Large intestine (tissue), 3 donors: ENCODE measurements at regions not wholly inside any gene's neighbourhood (a gene's known extent, or its start where the extent isn't known, plus 50 kb on each side); places are given as distances from the start of the nearest gene placed in this dataset.

ENCODE experiments used
- DNase-seq, 2 donors: peaks; one replicate each; pipeline versions ENCODE4 v3.0.0 to v3.0.0-alpha.2; 2013
- H3K27ac ChIP-seq: one replicate; pipeline ENCODE4 v1.5.1; 2013; ENCODE audit warnings: low read length
- H3K27me3 ChIP-seq: 2 replicates; pipeline ENCODE4 v1.6.1; 2013; ENCODE audit warnings: low read length; ENCODE audit not compliant: control insufficient read depth, insufficient read depth
- H3K36me3 ChIP-seq: 2 replicates; pipeline ENCODE4 v1.6.1; 2013; ENCODE audit warnings: low read length; ENCODE audit not compliant: control insufficient read depth, insufficient read depth
- H3K4me1 ChIP-seq: one replicate; pipeline ENCODE4 v1.6.1; 2013; ENCODE audit warnings: low read length; ENCODE audit not compliant: control insufficient read depth, insufficient read depth
- H3K4me3 ChIP-seq: one replicate; pipeline ENCODE4 v1.5.1; 2013; ENCODE audit warnings: low read length
- H3K9me3 ChIP-seq: one replicate; pipeline ENCODE4 v1.6.1; 2013; ENCODE audit warnings: mild to moderate bottlenecking, low read depth, low read length, moderate library complexity; ENCODE audit not compliant: control insufficient read depth
- WGBS: methylation state at CpG from one replicate; pipeline ENCODE4 v1.1.5; 2013; ENCODE audit warnings: low lambda C conversion rate; ENCODE audit not compliant: insufficient coverage; 5-methylcytosine and 5-hydroxymethylcytosine counted together

DNA sequence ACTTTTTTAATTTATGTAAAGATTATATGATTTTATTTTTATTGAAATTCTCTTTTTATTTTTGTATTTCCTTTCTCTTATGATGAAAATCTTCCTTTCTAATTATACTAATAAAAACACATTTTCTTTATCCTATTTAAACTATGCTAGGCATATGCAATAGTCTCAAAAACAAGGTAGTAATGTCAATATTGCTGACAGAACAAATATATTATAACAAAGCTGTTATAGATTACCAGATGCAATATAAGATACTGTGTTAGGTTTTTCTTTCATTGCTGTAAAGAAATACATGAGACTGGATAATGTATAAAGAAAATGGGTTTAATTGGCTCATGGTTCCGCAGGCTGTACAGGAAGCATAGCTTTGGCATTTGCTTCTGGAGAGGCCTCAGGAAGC is 631.2 kb upstream of the SOX11 start:
- no CpG with 5 or more reads among the region's 1 CpG for WGBS
- Histone ChIP-seq H3K9me3 (no peaks in the 10 kb centered on the region), H3K27ac (no peak overlapping the region), H3K4me3 (no peak overlapping the region), H3K27me3 (no peaks in the 10 kb centered on the region), H3K36me3 (no peaks in the 10 kb centered on the region), H3K4me1 (no peaks in the 10 kb centered on the region)
- DNase-seq = no peak

DNA sequence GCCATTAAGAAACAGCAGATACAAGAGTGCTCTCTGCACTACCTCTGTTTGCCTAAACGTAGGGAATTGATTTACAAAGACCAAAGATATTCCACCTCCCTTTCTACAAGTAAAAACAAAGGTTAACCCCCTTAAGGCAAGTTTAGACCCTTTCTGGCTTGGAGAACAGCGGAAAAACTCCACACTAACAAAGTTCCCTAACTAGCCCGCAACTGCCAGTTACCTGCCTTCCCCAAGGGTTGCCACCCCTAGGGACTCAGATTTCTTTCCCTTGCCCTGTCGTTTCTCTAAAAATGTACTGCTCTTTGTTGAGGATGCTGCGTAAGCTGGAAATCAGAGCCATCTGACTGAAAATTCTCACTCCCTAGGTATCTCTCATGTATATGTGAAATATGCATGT is 627.5 kb upstream of the SOX11 start:
- no peaks in the 10 kb centered on the region for H3K36me3 ChIP-seq
- no peaks in the 10 kb centered on the region for H3K27me3 ChIP-seq
- H3K9me3 ChIP-seq = no peaks in the 10 kb centered on the region
- DNase-seq = no peak
- H3K4me1 ChIP-seq = no peaks in the 10 kb centered on the region
- H3K4me3 ChIP-seq = no peak overlapping the region
- no peak overlapping the region for H3K27ac ChIP-seq
- no CpG with 5 or more reads among the region's 5 CpGs for WGBS

DNA sequence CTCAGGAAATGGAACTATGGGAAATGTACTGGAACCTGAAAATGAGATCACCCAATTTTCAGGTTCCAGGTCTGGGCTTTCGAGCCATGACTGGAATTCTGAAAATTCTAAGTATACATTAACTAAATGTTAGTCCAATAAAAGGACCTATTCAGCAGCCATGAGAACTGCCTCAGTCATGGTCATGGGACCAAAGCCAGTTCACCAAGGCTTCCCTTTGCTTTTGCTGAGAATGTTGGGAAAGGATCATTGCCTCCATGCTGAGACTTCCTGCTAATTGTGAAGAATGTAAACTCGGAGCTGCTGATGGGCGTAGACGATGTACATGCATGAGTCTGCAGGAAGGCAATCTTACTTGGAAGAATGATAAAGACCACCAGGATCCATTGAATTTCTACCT is 624.4 kb upstream of the SOX11 start:
- H3K27ac ChIP-seq = no peak overlapping the region
- H3K36me3 ChIP-seq = no peaks in the 10 kb centered on the region
- no CpG with 5 or more reads among the region's 4 CpGs for WGBS
- H3K4me3 ChIP-seq = no peak overlapping the region
- H3K4me1 ChIP-seq = no peaks in the 10 kb centered on the region
- no peak for DNase-seq
- no peaks in the 10 kb centered on the region for H3K27me3 ChIP-seq
- H3K9me3 ChIP-seq = no peaks in the 10 kb centered on the region

DNA sequence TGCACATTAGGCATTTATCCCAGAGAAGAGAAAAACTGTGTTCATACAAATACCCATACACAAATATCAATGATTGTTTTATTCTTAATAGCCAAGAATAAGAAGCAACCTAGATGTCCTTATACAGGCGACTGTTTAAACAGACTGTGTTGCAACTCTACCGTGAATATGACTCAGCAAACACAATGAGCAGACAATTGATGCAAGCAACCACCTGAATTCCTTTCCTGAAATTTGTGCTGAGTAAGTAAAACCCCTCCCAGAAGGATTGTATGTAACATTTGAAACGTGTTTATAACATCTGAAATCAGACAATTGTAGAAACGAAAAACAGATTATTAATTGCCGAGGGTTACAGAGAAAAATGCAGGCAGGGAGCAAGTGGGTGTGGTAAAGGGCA is 621.9 kb upstream of the SOX11 start:
- H3K9me3 ChIP-seq = no peaks in the 10 kb centered on the region

DNA sequence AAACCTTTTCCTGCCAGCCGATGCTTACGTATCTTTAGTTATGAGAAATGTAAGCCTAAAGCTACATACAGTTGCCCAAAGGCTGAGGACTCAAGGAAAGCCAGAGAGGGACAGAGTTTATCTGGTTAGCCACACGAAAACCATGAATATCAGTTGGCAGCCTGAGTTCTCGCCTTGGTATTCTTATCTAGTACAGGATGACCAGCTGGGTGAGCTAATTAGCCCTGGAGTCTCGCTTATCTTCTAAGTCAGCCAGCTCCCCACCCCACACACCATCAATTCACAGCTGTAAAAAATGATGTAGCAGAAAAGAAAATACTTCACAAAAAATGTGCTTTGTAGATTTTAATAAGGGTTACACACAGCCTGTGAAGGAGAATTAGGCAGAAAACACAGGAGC is 617.5 kb upstream of the SOX11 start:
- Histone ChIP-seq H3K27me3 (no peaks in the 10 kb centered on the region), H3K36me3 (no peaks in the 10 kb centered on the region), H3K9me3 (no peaks in the 10 kb centered on the region), H3K4me3 (no peak overlapping the region), H3K27ac (no peak overlapping the region), H3K4me1 (no peaks in the 10 kb centered on the region)
- WGBS = no CpG with 5 or more reads among the region's 5 CpGs
- DNase-seq = no peak

More for the DNA sequence above, 621.9 kb upstream of the SOX11 start:
- Histone ChIP-seq H3K4me1 (no peaks in the 10 kb centered on the region), H3K27ac (no peak overlapping the region), H3K27me3 (no peaks in the 10 kb centered on the region), H3K36me3 (no peaks in the 10 kb centered on the region), H3K4me3 (no peak overlapping the region)
- no peak for DNase-seq
- 80% methylated on average over 1 of the region's 5 CpGs for WGBS

DNA sequence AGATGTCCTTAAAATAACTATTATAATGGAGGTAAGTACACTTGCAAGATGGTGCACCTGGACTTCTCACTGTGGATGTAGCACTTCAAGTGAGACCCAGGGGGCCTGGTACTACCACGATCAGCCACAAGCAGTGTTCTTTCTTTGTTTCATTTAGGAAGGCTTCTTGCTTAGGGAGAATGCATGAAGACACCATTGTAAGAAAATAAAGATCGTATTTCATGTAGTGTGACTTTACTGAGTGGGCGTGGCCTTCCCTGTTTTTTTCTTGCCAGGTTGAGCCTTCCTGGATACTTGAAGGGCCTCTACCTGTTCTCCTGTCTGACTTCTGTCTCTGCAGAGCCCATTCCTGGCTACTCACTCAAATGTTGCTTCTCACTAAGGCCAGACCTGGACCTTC is 615.6 kb upstream of the SOX11 start:
- Histone ChIP-seq H3K27ac (no peak overlapping the region), H3K9me3 (no peaks in the 10 kb centered on the region), H3K36me3 (no peaks in the 10 kb centered on the region), H3K4me1 (no peaks in the 10 kb centered on the region), H3K27me3 (no peaks in the 10 kb centered on the region), H3K4me3 (no peak overlapping the region)
- no CpG with 5 or more reads among the region's 3 CpGs for WGBS
- no peak for DNase-seq

DNA sequence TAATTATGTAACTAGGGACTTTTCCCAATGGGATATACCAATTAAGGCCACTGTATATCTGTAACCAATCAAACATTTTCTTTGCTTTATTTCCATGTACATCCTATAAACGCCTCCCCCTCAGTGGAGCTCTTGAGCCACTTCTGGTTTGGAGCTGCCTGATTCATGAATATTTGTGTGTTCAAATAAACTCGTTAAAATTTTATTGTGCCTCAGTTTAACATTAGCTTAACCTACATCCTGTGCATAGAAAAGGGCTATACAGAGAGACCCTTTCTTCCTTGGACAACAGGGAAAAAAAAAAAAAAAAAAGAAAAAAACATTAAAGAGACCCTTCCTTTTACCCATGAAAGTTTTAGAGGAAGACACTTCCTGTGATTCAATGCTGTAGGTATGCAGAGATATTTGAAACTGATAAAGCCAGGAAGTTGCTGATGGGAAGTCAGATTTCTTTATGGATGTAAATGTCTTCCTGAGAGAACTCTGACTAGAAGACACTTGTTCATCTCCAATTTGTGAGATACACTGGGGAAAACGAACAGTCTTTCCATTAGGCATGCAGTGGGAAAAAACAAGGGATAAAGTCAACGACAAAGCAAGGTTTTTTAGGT is 614.6 kb upstream of the SOX11 start:
- 69% methylated on average over 2 of the region's 4 CpGs for WGBS
- DNase-seq = no peak
- Histone ChIP-seq H3K27ac (no peak overlapping the region), H3K9me3 (peaks cover 3% of the 10 kb centered on the region), H3K4me3 (no peak overlapping the region), H3K36me3 (no peaks in the 10 kb centered on the region), H3K27me3 (no peaks in the 10 kb centered on the region), H3K4me1 (no peaks in the 10 kb centered on the region)

DNA sequence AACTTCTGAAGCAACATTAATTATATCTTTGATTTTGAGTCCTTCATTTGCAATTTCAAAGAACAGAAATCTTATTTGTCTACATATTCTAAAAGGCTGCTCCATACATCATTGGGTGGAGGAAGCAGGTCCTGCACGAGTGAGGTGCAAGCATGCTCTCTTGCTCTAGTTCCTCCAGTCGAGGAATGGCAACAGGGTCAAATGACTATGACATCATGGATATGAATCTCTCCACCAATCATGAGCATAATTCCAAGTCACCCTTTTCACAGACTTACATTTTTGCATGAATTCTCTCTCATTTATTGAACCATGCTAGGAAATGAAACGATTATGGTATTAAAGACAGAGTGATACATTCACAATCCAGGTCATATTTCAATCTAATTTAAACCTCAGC is 608.8 kb upstream of the SOX11 start:
- WGBS = 100% methylated on average over 1 of the region's 3 CpGs
- peaks cover 3% of the 10 kb centered on the region for H3K9me3 ChIP-seq
- H3K4me3 ChIP-seq = no peak overlapping the region

DNA sequence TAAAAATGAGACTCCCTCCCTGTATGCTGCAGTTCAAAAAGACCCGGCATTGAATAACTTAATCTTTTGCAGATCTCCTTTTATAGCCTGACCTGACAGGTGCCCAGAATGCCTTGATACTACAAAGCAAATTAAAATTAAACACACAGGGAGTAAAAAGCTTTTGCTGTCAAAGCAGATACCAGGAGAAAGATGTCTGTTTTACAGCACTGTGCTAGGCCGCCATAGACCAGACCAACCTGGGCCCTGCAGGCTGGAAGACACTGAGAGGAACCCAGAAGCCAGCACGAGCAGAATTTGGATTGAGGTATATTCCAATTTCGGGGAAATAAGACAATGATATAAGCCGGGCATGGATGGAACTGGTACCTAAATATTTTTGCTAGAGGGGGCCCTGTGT is 602.8 kb upstream of the SOX11 start:
- H3K36me3 ChIP-seq = no peaks in the 10 kb centered on the region
- no peak overlapping the region for H3K4me3 ChIP-seq
- no peaks in the 10 kb centered on the region for H3K27me3 ChIP-seq
- DNase-seq = no peak
- H3K4me1 ChIP-seq = no peaks in the 10 kb centered on the region
- H3K9me3 ChIP-seq = no peaks in the 10 kb centered on the region
- WGBS = no CpG with 5 or more reads among the region's 5 CpGs
- H3K27ac ChIP-seq = no peak overlapping the region

More for the DNA sequence above, 608.8 kb upstream of the SOX11 start:
- Histone ChIP-seq H3K27me3 (no peaks in the 10 kb centered on the region), H3K4me1 (no peaks in the 10 kb centered on the region), H3K36me3 (no peaks in the 10 kb centered on the region), H3K27ac (no peak overlapping the region)
- DNase-seq = no peak

DNA sequence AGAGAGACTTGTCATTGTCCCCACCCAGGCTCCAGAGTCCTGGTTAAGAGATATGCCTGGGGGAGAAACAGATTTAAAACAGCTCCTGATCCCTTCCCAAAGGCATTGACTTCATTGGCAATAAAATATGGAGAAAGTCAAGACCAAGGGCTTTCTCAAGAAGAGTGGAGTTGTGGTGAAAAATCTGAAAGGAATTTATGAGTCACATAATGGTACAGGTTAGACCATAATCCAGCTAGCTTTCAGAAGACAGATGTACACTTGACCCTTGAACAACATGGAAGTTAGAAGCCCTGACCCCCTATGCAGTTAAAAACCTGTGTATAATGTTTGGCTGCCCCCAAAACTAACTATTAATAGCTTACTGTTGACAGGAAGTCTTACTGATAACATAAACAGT is 599.1 kb upstream of the SOX11 start:
- H3K4me1 ChIP-seq = no peaks in the 10 kb centered on the region
- DNase-seq = no peak
- H3K36me3 ChIP-seq = no peaks in the 10 kb centered on the region
- H3K9me3 ChIP-seq = no peaks in the 10 kb centered on the region
- H3K27me3 ChIP-seq = no peaks in the 10 kb centered on the region
- H3K27ac ChIP-seq = no peak overlapping the region
- H3K4me3 ChIP-seq = no peak overlapping the region

DNA sequence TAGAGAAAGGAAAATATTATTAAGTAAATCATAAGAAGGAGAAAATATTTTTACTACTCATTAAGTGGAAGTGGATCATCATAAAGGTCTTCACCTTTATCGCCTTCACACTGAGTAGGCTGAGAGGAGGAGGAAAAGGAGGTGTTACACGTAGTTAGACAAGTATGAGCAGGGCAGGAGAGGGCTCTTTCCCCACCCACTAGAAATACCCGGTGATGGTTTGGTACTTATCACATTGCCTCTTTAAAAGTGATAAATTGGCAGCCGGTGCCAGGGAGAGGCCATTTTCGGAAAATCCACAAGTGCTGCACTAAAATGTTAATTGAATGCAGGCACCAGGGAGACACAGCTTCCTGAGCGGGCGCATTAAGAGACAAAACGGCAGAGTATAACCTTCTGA is 598.7 kb upstream of the SOX11 start:
- DNase-seq = no peak
- Histone ChIP-seq H3K36me3 (no peaks in the 10 kb centered on the region), H3K4me1 (no peaks in the 10 kb centered on the region), H3K27me3 (no peaks in the 10 kb centered on the region), H3K27ac (no peak overlapping the region), H3K9me3 (no peaks in the 10 kb centered on the region), H3K4me3 (no peak overlapping the region)
- no CpG with 5 or more reads among the region's 8 CpGs for WGBS
